ENCODE measurements at regions not wholly inside any gene's neighbourhood (a gene's known extent, or its start where the extent isn't known, plus 50 kb on each side); places are given as distances from the start of the nearest gene placed in this dataset.

DNA sequence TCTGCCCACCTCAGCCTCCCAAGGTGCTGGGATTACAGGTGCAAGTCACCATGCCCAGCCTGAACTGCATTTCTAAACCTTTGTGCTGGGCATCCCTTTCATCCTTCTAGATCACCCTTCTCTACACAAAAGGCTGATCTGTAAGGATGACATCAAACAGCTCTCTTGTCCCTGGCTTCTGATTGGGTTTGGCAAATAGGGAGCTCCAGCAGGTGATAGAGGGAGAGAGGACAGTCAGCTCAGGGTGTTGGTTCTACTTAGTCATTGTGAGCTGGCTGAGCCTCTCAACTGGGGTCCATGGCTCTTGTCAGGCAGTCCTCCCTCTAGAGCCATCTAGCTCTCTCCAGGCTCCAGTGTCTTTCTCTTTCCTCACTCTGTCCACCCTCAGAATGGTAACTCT is 237.6 kb upstream of the JARID2 start:
- Histone ChIP-seq H3K27ac (no peak overlapping the region), H3K4me3 (no peak overlapping the region), H3K36me3 (no peaks in the 10 kb centered on the region), H3K9me3 (no peaks in the 10 kb centered on the region), H3K4me1 (no peaks in the 10 kb centered on the region), H3K27me3 (no peaks in the 10 kb centered on the region)
- TF ChIP-seq EP300 (IDR thresholded peaks at IDR 0.05) (no peak), POLR2AphosphoS5 (IDR thresholded peaks at IDR 0.05) (no peak), POLR2A (IDR thresholded peaks at IDR 0.05) (no peak)
- TF ChIP-seq, protein P1, sequence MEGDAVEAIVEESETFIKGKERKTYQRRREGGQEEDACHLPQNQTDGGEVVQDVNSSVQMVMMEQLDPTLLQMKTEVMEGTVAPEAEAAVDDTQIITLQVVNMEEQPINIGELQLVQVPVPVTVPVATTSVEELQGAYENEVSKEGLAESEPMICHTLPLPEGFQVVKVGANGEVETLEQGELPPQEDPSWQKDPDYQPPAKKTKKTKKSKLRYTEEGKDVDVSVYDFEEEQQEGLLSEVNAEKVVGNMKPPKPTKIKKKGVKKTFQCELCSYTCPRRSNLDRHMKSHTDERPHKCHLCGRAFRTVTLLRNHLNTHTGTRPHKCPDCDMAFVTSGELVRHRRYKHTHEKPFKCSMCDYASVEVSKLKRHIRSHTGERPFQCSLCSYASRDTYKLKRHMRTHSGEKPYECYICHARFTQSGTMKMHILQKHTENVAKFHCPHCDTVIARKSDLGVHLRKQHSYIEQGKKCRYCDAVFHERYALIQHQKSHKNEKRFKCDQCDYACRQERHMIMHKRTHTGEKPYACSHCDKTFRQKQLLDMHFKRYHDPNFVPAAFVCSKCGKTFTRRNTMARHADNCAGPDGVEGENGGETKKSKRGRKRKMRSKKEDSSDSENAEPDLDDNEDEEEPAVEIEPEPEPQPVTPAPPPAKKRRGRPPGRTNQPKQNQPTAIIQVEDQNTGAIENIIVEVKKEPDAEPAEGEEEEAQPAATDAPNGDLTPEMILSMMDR (IDR thresholded peaks at IDR 0.05): no peak
- no peak for DNase-seq
- ATAC-seq (ENCODE audit: low FRiP score in 2 of 2): no peak

DNA sequence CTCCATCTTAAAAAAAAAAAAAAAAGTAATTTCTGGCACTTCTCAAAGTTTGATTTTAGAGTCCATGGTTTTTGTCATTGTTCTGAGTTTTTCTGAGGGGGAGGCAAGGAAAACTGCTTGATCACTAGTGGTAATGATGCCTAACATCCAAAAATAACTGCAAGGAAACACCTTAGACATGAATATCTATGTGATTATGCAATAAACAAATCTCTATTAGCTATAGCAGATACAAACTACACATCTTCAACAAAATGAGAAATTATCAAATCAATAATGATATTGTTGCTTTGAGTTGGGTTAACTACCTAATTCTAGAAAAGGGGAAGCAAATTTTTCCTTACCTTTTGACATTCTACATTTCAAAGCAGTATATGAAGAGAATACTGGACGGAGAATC is 230.9 kb upstream of the JARID2 start:
- TF ChIP-seq EP300 (IDR thresholded peaks at IDR 0.05): no peak
- TF ChIP-seq POLR2AphosphoS5 (IDR thresholded peaks at IDR 0.05): no peak
- no peaks in the 10 kb centered on the region for H3K36me3 ChIP-seq
- ATAC-seq (ENCODE audit: low FRiP score in 2 of 2): no peak
- 97% methylated on average over 1 of the region's 1 CpG for WGBS, 2 donors
- no peak for DNase-seq
- H3K4me3 ChIP-seq: no peak overlapping the region
- H3K9me3 ChIP-seq: no peaks in the 10 kb centered on the region
- peaks cover 0 to 9% (median 3%) of the 10 kb centered on the region in 4 donors for H3K4me1 ChIP-seq
- no peaks in the 10 kb centered on the region for H3K27me3 ChIP-seq
- H3K27ac ChIP-seq: no peak overlapping the region

DNA sequence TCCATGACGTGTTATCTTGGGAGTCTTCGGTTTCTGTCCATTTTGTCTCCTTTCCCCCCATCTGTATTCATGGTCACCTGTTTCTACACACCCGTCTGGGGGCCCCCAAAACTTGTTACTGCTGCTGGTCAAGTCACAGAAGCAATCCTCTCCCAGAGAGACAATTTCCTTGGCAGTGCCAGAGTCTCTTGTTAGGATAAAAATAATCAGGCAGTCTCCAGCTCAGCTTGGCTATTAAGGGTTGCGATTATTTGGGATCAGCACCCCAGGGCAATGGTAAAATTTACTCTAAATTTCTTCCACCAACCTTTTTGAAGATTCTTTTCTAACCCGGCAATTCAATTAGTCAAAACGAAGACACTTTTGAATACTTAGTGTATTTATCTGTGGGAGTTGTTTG is 229.1 kb upstream of the JARID2 start:
- Histone ChIP-seq H3K4me3 (no peak overlapping the region), H3K27me3 (no peaks in the 10 kb centered on the region), H3K36me3 (no peaks in the 10 kb centered on the region), H3K27ac (no peak overlapping the region), H3K9me3 (no peaks in the 10 kb centered on the region), H3K4me1 (peaks cover 0 to 9% (median 5%) of the 10 kb centered on the region in 4 donors)
- 68% methylated on average over 6 of the region's 6 CpGs for WGBS, 2 donors
- no peak for TF ChIP-seq POLR2A (IDR thresholded peaks at IDR 0.05)
- no peak for DNase-seq
- ATAC-seq (ENCODE audit: low FRiP score in 2 of 2): no peak

DNA sequence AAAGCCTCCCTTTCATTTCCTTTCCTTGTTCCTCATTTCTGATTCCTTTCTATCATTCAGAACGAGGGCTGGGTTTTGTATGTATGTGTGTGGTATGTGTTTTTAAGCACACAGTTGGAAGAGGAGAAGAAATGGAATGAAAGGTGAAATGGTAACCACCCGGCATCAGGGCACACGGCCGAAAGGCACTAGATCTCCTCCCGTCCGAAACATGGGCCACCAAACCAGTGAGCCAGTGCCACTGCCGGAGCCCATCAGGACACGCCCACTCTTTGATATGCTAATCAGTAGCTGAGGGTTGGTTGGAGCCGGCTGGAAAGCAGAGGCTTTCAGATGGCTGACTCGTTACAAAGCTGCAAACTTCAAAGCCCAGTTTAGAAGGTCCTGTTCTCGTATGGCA is 228.6 kb upstream of the JARID2 start:
- Histone ChIP-seq H3K4me3 (no peak overlapping the region), H3K36me3 (no peaks in the 10 kb centered on the region), H3K9me3 (no peaks in the 10 kb centered on the region), H3K27ac (no peak overlapping the region), H3K27me3 (no peaks in the 10 kb centered on the region), H3K4me1 (peaks cover 0 to 9% (median 7%) of the 10 kb centered on the region in 4 donors)
- peak in 1 of 2 donors; percentile 56 for ATAC-seq (ENCODE audit: low FRiP score in 2 of 2)
- TF ChIP-seq EP300 (IDR thresholded peaks at IDR 0.05) (no peak), POLR2A (IDR thresholded peaks at IDR 0.05) (no peak), POLR2AphosphoS5 (IDR thresholded peaks at IDR 0.05) (no peak)
- TF ChIP-seq, protein P1 (IDR thresholded peaks at IDR 0.05): no peak
- DNase-seq: peak in 1 of 2 donors; percentile 38
- WGBS, 2 donors: 37 to 39% methylated on average over 11 of the region's 11 CpGs

DNA sequence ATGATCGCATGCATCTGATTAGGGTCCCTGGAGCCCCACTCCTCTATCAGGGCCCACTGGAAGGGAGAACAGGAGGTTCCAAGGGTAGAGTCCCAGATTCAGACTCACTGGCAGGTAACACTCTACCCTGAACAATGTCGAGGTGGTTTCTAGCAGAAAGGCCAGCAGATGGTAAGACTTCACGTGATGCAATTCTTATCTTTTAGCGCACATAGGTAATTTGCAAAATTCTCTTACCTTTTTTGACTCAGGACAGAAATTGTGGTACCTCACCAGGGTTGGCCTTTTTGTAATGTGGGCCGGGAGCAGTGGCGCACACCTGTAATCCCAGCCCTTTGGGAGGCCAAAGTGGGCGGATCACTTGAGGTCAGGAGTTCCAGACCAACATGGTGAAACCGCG is 228.1 kb upstream of the JARID2 start:
- Histone ChIP-seq H3K27me3 (no peaks in the 10 kb centered on the region), H3K9me3 (no peaks in the 10 kb centered on the region), H3K36me3 (no peaks in the 10 kb centered on the region), H3K4me1 (peaks cover 0 to 9% (median 7%) of the 10 kb centered on the region in 4 donors), H3K4me3 (no peak overlapping the region), H3K27ac (no peak overlapping the region)
- DNase-seq: no peak
- WGBS, 2 donors: 94 to 95% methylated on average over 9 of the region's 9 CpGs
- no peak for ATAC-seq (ENCODE audit: low FRiP score in 2 of 2)
- TF ChIP-seq POLR2AphosphoS5 (IDR thresholded peaks at IDR 0.05): no peak
- TF ChIP-seq POLR2A (IDR thresholded peaks at IDR 0.05): no peak

DNA sequence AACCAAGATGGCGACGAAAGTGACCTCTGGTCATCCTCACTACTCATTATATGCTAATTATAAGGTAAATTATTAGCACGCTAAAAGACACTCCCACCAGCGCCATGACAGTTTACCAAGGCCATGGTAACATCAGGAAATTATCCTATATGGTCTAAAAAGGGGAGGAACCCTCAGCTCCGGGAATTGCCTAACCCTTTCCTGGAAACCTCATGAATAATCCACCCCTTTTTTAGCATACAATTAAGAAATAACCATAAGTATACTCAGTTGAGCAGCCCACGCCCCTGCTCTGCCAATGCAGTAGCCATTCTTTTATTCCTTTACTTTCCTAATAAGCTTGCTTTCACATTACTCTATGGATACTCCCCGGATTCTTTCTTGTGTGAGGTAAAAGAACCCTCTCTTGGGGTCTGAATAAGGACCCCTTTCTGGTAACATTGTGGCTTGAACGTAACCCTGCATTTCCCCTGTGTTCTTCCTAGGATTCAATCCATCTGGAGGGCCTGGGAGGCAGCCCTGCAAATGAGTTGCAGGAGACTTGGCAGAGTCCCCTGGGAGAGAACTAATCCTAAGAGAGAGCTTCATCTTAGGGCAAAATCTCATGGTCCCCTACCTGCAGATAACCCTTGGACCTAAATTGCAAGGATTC is 225.6 kb upstream of the JARID2 start:
- no peak overlapping the region for H3K4me3 ChIP-seq
- 90 to 96% methylated on average over 8 of the region's 8 CpGs for WGBS, 2 donors

More for the DNA sequence above, 225.6 kb upstream of the JARID2 start:
- DNase-seq (no peak), ATAC-seq (ENCODE audit: low FRiP score in 2 of 2) (no peak)
- Histone ChIP-seq H3K27me3 (no peaks in the 10 kb centered on the region), H3K4me1 (peaks cover 0 to 9% (median 7%) of the 10 kb centered on the region in 4 donors), H3K27ac (no peak overlapping the region), H3K9me3 (no peaks in the 10 kb centered on the region), H3K36me3 (no peaks in the 10 kb centered on the region)
- no peak for TF ChIP-seq POLR2AphosphoS5 (IDR thresholded peaks at IDR 0.05)
- TF ChIP-seq EP300 (IDR thresholded peaks at IDR 0.05): no peak
- TF ChIP-seq, protein P1 (IDR thresholded peaks at IDR 0.05): no peak
- no peak for TF ChIP-seq POLR2A (IDR thresholded peaks at IDR 0.05)

Data from upper lobe of left lung (tissue), 6 donors.